Colonic mucosa (tissue), 4 donors: ENCODE measurements at regions not wholly inside any gene's neighbourhood (a gene's known extent, or its start where the extent isn't known, plus 50 kb on each side); places are given as distances from the start of the nearest gene placed in this dataset.

Experiments used
- DNase-seq: peaks from one replicate; pipeline ENCODE4 v3.0.0-alpha.2; 2020
- H3K27ac ChIP-seq: fragments of 200-600 bp; one replicate; pipeline ENCODE4 v1.8.0; 2021
- H3K27me3 ChIP-seq: fragments of 200-600 bp; one replicate; pipeline ENCODE4 v1.8.0; 2021
- H3K36me3 ChIP-seq: fragments of 200-600 bp; one replicate; pipeline ENCODE4 v1.8.0; 2021
- H3K4me1 ChIP-seq: fragments of 200-600 bp; one replicate; pipeline ENCODE4 v1.8.0; 2021; ENCODE audit warnings: mild to moderate bottlenecking
- H3K4me3 ChIP-seq: fragments of 200-600 bp; one replicate; pipeline ENCODE4 v1.8.0; 2021
- H3K9ac ChIP-seq, 2 donors: one replicate each; pipeline ENCODE4 v1.7.0; 2013; ENCODE audit warnings: control low read depth in 2 of 2, low read depth in 2 of 2, low read length in 2 of 2
- H3K9me3 ChIP-seq: fragments of 200-600 bp; one replicate; pipeline ENCODE4 v1.8.0; 2021
- CTCF ChIP-seq: fragments of 200-600 bp; IDR thresholded peaks from one replicate; pipeline ENCODE4 v1.8.0; 2022; ENCODE audit warnings: antibody characterized with exemption, mild to moderate bottlenecking
- intact Hi-C: fragments of 100-400 bp; cut with DNase I; formaldehyde crosslinking; loops from one replicate; pipeline ENCODE4 v1.14.1; 2022
- donor health status: healthy.
- donor health status: DM: no; HTN: no; CAD: no.
- donor health status: DM: no; HTN: no; CAD: no.

- TF ChIP-seq CTCF, result no peak
- intact Hi-C loops, result no loop called here
- Histone ChIP-seq H3K9me3 (no peaks in the 10 kb centered on the region), H3K4me1 (no peaks in the 10 kb centered on the region), H3K36me3 (no peaks in the 10 kb centered on the region), H3K27ac (no peak overlapping the region), H3K9ac (no peak overlapping the region), H3K27me3 (no peaks in the 10 kb centered on the region), H3K4me3 (no peak overlapping the region)
- no peak for DNase-seq
These were observed 85.9 kb upstream of the VSTM2B start for GRCh38 chr19:29439688-29440550.

GRCh38 chr19:29442094-29442493, 83.7 kb upstream of the VSTM2B start:
- H3K27me3 ChIP-seq, result no peaks in the 10 kb centered on the region
- intact Hi-C loops, result no loop called here
- no peak overlapping the region for H3K27ac ChIP-seq
- no peaks in the 10 kb centered on the region for H3K4me1 ChIP-seq
- no peaks in the 10 kb centered on the region for H3K36me3 ChIP-seq
- no peaks in the 10 kb centered on the region for H3K9me3 ChIP-seq
- no peak overlapping the region for H3K4me3 ChIP-seq
- no peak for DNase-seq
- no peak for TF ChIP-seq CTCF
- H3K9ac ChIP-seq, result no peak overlapping the region

GRCh38 chr19:29442910-29443309, 82.9 kb upstream of the VSTM2B start:
- Histone ChIP-seq H3K36me3 (no peaks in the 10 kb centered on the region), H3K4me1 (no peaks in the 10 kb centered on the region), H3K27ac (no peak overlapping the region), H3K4me3 (no peak overlapping the region), H3K9ac (no peak overlapping the region), H3K9me3 (no peaks in the 10 kb centered on the region), H3K27me3 (no peaks in the 10 kb centered on the region)
- intact Hi-C loops, result no loop called here
- DNase-seq, result no peak
- TF ChIP-seq CTCF, result no peak

- no peaks in the 10 kb centered on the region for H3K4me1 ChIP-seq
- intact Hi-C loops, result no loop called here
- H3K9ac ChIP-seq, result no peak overlapping the region
- no peak for TF ChIP-seq CTCF
- H3K27ac ChIP-seq, result no peak overlapping the region
- no peak overlapping the region for H3K4me3 ChIP-seq
- H3K27me3 ChIP-seq, result no peaks in the 10 kb centered on the region
- peak; percentile 0 for DNase-seq
- H3K36me3 ChIP-seq, result no peaks in the 10 kb centered on the region
- H3K9me3 ChIP-seq, result no peaks in the 10 kb centered on the region
These were observed 80.5 kb upstream of the VSTM2B start for GRCh38 chr19:29445246-29445645.

GRCh38 chr19:29446361-29446760, 79.4 kb upstream of the VSTM2B start:
- no peaks in the 10 kb centered on the region for H3K9me3 ChIP-seq
- intact Hi-C loops, result no loop called here
- no peak for DNase-seq
- H3K27me3 ChIP-seq, result no peaks in the 10 kb centered on the region
- H3K4me3 ChIP-seq, result no peak overlapping the region
- no peaks in the 10 kb centered on the region for H3K36me3 ChIP-seq
- TF ChIP-seq CTCF, result no peak
- H3K9ac ChIP-seq, result no peak overlapping the region
- H3K27ac ChIP-seq, result no peak overlapping the region
- H3K4me1 ChIP-seq, result no peaks in the 10 kb centered on the region
